Activated CD8-positive, alpha-beta T cell treated with anti-CD3 and anti-CD28 coated beads, Interleukin-2, amount 10 ng/mL, durations not matched to agents 7 days and 5 days (primary cell): ENCODE measurements at regions not wholly inside any gene's neighbourhood (a gene's known extent, or its start where the extent isn't known, plus 50 kb on each side); places are given as distances from the start of the nearest gene placed in this dataset.

Experiments
- ATAC-seq: fragments of 150-1000 bp; cut with Tn5 transposase; one replicate; pipeline ENCODE4 v1.10.0; 2021; ENCODE audit warnings: moderate library complexity
- CTCF ChIA-PET: fragments of 350-600 bp; sonication (Branson Sonifier 250); formaldehyde crosslinking; loops from one replicate; lab custom pipeline; 2021; ENCODE audit warnings: antibody characterized with exemption; lab: Charles Lee
- POLR2A ChIA-PET: fragments of 350-600 bp; sonication (Branson Sonifier 250); formaldehyde crosslinking; loops from one replicate; lab custom pipeline; 2021; ENCODE audit warnings: antibody characterized with exemption; lab: Charles Lee
- DNase-seq: peaks from one replicate; pipeline ENCODE4 v3.0.0-alpha.2; 2020
- H3K27ac Mint-ChIP-seq: one replicate; pipeline ENCODE4 v1.8.0; 2021; ENCODE audit warnings: mild to moderate bottlenecking, mixed read lengths
- H3K27me3 Mint-ChIP-seq: one replicate; pipeline ENCODE4 v1.8.0; 2021; ENCODE audit warnings: low read depth, mixed read lengths
- H3K36me3 Mint-ChIP-seq: one replicate; pipeline ENCODE4 v1.8.0; 2021; ENCODE audit warnings: low read depth, mixed read lengths
- H3K4me1 Mint-ChIP-seq: one replicate; pipeline ENCODE4 v1.8.0; 2021; ENCODE audit warnings: low read depth, mixed read lengths
- H3K4me3 Mint-ChIP-seq: one replicate; pipeline ENCODE4 v1.8.0; 2021; ENCODE audit warnings: mild to moderate bottlenecking, mixed read lengths
- H3K9me3 Mint-ChIP-seq: one replicate; pipeline ENCODE4 v1.8.0; 2022; ENCODE audit warnings: mixed read lengths; ENCODE audit not compliant: insufficient read depth

GRCh38 chr13:22168437-22169190, 497.7 kb downstream of the FGF9 start:
- ChIA-PET POLR2A (no interaction called here), CTCF (no interaction called here)
- no peaks in the 10 kb centered on the region for H3K36me3 Mint-ChIP-seq
- no peak overlapping the region for H3K27ac Mint-ChIP-seq
- no peaks in the 10 kb centered on the region for H3K27me3 Mint-ChIP-seq
- no peak overlapping the region for H3K4me3 Mint-ChIP-seq
- H3K4me1 Mint-ChIP-seq: no peaks in the 10 kb centered on the region
- DNase-seq (no peak), ATAC-seq (no peak)
- no peaks in the 10 kb centered on the region for H3K9me3 Mint-ChIP-seq

- ChIA-PET POLR2A (no interaction called here), CTCF (no interaction called here)
- no peak overlapping the region for H3K27ac Mint-ChIP-seq
- no peaks in the 10 kb centered on the region for H3K36me3 Mint-ChIP-seq
- no peaks in the 10 kb centered on the region for H3K9me3 Mint-ChIP-seq
- no peak for ATAC-seq
- DNase-seq: no peak
- H3K4me3 Mint-ChIP-seq: no peak overlapping the region
- H3K4me1 Mint-ChIP-seq: no peaks in the 10 kb centered on the region
- no peaks in the 10 kb centered on the region for H3K27me3 Mint-ChIP-seq
Observed at GRCh38 chr13:22169473-22169872, 498.6 kb downstream of the FGF9 start.

GRCh38 chr13:22173610-22174009, 502.7 kb downstream of the FGF9 start:
- POLR2A ChIA-PET: no interaction called here
- no peaks in the 10 kb centered on the region for H3K36me3 Mint-ChIP-seq
- no peaks in the 10 kb centered on the region for H3K4me1 Mint-ChIP-seq
- no peak overlapping the region for H3K27ac Mint-ChIP-seq
- no peaks in the 10 kb centered on the region for H3K9me3 Mint-ChIP-seq
- H3K4me3 Mint-ChIP-seq: no peak overlapping the region
- CTCF ChIA-PET: no interaction called here
- ATAC-seq: no peak
- DNase-seq: no peak
- H3K27me3 Mint-ChIP-seq: no peaks in the 10 kb centered on the region

- H3K9me3 Mint-ChIP-seq: no peaks in the 10 kb centered on the region
- CTCF ChIA-PET: no interaction called here
- H3K27me3 Mint-ChIP-seq: no peaks in the 10 kb centered on the region
- POLR2A ChIA-PET: no interaction called here
- no peaks in the 10 kb centered on the region for H3K36me3 Mint-ChIP-seq
- ATAC-seq: no peak
- H3K4me1 Mint-ChIP-seq: no peaks in the 10 kb centered on the region
- DNase-seq: no peak
- H3K4me3 Mint-ChIP-seq: no peak overlapping the region
- H3K27ac Mint-ChIP-seq: no peak overlapping the region
Observed at GRCh38 chr13:22175241-22175640, 504.4 kb downstream of the FGF9 start.

GRCh38 chr13:22175815-22176214, 504.9 kb downstream of the FGF9 start:
- Mint-ChIP-seq H3K36me3 (no peaks in the 10 kb centered on the region), H3K4me1 (no peaks in the 10 kb centered on the region), H3K27me3 (no peaks in the 10 kb centered on the region), H3K27ac (no peak overlapping the region), H3K9me3 (no peaks in the 10 kb centered on the region), H3K4me3 (no peak overlapping the region)
- ChIA-PET CTCF (no interaction called here), POLR2A (no interaction called here)
- DNase-seq (no peak), ATAC-seq (no peak)

- Mint-ChIP-seq H3K27me3 (no peaks in the 10 kb centered on the region), H3K4me1 (no peaks in the 10 kb centered on the region), H3K27ac (no peak overlapping the region), H3K36me3 (no peaks in the 10 kb centered on the region), H3K4me3 (no peak overlapping the region), H3K9me3 (no peaks in the 10 kb centered on the region)
- POLR2A ChIA-PET: no interaction called here
- ATAC-seq: no peak
- CTCF ChIA-PET: no interaction called here
- no peak for DNase-seq
Observed at GRCh38 chr13:22176968-22177520, 506.2 kb downstream of the FGF9 start.

GRCh38 chr13:22178878-22179277, 508.0 kb downstream of the FGF9 start:
- ATAC-seq: no peak
- Mint-ChIP-seq H3K36me3 (no peaks in the 10 kb centered on the region), H3K4me1 (no peaks in the 10 kb centered on the region), H3K27me3 (no peaks in the 10 kb centered on the region), H3K4me3 (no peak overlapping the region), H3K9me3 (no peaks in the 10 kb centered on the region), H3K27ac (no peak overlapping the region)
- ChIA-PET POLR2A (no interaction called here), CTCF (no interaction called here)
- no peak for DNase-seq

GRCh38 chr13:22187329-22187728, 516.5 kb downstream of the FGF9 start:
- ChIA-PET POLR2A (no interaction called here), CTCF (no interaction called here)
- ATAC-seq: no peak
- Mint-ChIP-seq H3K27ac (no peak overlapping the region), H3K9me3 (no peaks in the 10 kb centered on the region), H3K4me1 (no peaks in the 10 kb centered on the region), H3K27me3 (no peaks in the 10 kb centered on the region), H3K4me3 (no peak overlapping the region), H3K36me3 (no peaks in the 10 kb centered on the region)
- no peak for DNase-seq

GRCh38 chr13:22189176-22190048, 518.5 kb downstream of the FGF9 start:
- ATAC-seq: no peak
- Mint-ChIP-seq H3K36me3 (no peaks in the 10 kb centered on the region), H3K9me3 (no peaks in the 10 kb centered on the region), H3K4me3 (no peak overlapping the region), H3K27me3 (no peaks in the 10 kb centered on the region), H3K27ac (no peak overlapping the region), H3K4me1 (no peaks in the 10 kb centered on the region)
- POLR2A ChIA-PET: no interaction called here
- DNase-seq: no peak
- CTCF ChIA-PET: no interaction called here

GRCh38 chr13:22193070-22193469, 522.2 kb downstream of the FGF9 start:
- no peak overlapping the region for H3K4me3 Mint-ChIP-seq
- DNase-seq (no peak), ATAC-seq (no peak)
- H3K36me3 Mint-ChIP-seq: no peaks in the 10 kb centered on the region
- H3K4me1 Mint-ChIP-seq: no peaks in the 10 kb centered on the region
- H3K9me3 Mint-ChIP-seq: no peaks in the 10 kb centered on the region
- no peak overlapping the region for H3K27ac Mint-ChIP-seq
- ChIA-PET CTCF (no interaction called here), POLR2A (no interaction called here)
- H3K27me3 Mint-ChIP-seq: no peaks in the 10 kb centered on the region

GRCh38 chr13:22194106-22194805, 523.4 kb downstream of the FGF9 start:
- CTCF ChIA-PET: no interaction called here
- Mint-ChIP-seq H3K36me3 (no peaks in the 10 kb centered on the region), H3K27ac (no peak overlapping the region), H3K4me3 (no peak overlapping the region), H3K4me1 (no peaks in the 10 kb centered on the region), H3K27me3 (no peaks in the 10 kb centered on the region), H3K9me3 (no peaks in the 10 kb centered on the region)
- no peak for DNase-seq
- POLR2A ChIA-PET: no interaction called here
- ATAC-seq: no peak

- ATAC-seq (no peak), DNase-seq (no peak)
- Mint-ChIP-seq H3K4me1 (no peaks in the 10 kb centered on the region), H3K36me3 (no peaks in the 10 kb centered on the region), H3K27me3 (no peaks in the 10 kb centered on the region), H3K9me3 (no peaks in the 10 kb centered on the region), H3K27ac (no peak overlapping the region), H3K4me3 (no peak overlapping the region)
- POLR2A ChIA-PET: no interaction called here
- CTCF ChIA-PET: no interaction called here
Observed at GRCh38 chr13:22195726-22196125, 524.9 kb downstream of the FGF9 start.
